GM10248 (cell line): ENCODE measurements at regions not wholly inside any gene's neighbourhood (a gene's known extent, or its start where the extent isn't known, plus 50 kb on each side); places are given as distances from the start of the nearest gene placed in this dataset.

ENCODE experiments used
- CTCF ChIA-PET: fragments of 300-600 bp; sonication (Branson Sonifier 250); formaldehyde crosslinking; extraction: SDS; loops from one replicate; lab custom pipeline; 2021; ENCODE audit warnings: antibody characterized with exemption; lab: Yijun Ruan, JAX
- POLR2A ChIA-PET: fragments of 350-650 bp; sonication (Branson Sonifier 250); formaldehyde crosslinking; extraction: SDS; loops from one replicate; lab custom pipeline; 2020; ENCODE audit warnings: antibody characterized with exemption; lab: Yijun Ruan, JAX
- DNase-seq: peaks from one replicate; pipeline ENCODE4 v3.0.0; 2012; ENCODE audit errors: extremely low spot score
- CTCF ChIP-seq: IDR thresholded peaks from 2 replicates; pipeline ENCODE4 v1.5.1; 2012; ENCODE audit warnings: mild to moderate bottlenecking, low read depth; ENCODE audit errors: extremely low read depth, missing control alignments, control extremely low read depth

GRCh38 chr6:104143757-104144156 is 716.0 kb downstream of the HACE1 start:
- CTCF ChIA-PET: interaction anchor here (0.8 to 1.2 kb wide), 3 partner anchors 10 to 14 kb away, joined by 3 to 4 read pairs (median 3); no protein-coding TSS in a partner anchor
- POLR2A ChIA-PET: no interaction called here
- TF ChIP-seq CTCF: no peak
- DNase-seq: no peak

DNA sequence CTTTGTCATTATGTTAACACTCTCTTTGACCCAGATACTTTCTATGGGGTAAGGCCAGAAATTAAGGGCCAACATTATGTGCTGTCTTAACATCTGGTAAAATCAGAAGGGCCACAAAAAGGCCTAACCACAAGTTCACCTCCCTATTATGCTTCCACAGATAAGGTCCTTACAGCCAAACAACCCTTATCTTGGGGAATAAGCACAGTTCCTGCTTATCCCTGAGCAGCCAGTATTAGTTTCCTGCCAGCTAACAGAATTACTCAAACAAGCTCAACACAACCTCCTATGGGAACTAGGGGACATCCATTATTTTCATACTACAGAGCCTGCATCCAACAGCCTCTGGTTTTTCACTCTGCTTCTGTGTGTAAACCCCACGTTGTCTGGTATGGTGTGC is 724.8 kb downstream of the HACE1 start:
- no peak for DNase-seq
- POLR2A ChIA-PET: no interaction called here
- CTCF ChIA-PET: no interaction called here
- TF ChIP-seq CTCF: no peak

- ChIA-PET CTCF (interaction anchor here (1.2 kb wide), 1 partner anchor 13 kb away, joined by 3 read pairs; no protein-coding TSS in a partner anchor), POLR2A (no interaction called here)
Measured at GRCh38 chr6:104130343-104130742, 729.4 kb downstream of the HACE1 start.

GRCh38 chr6:104126315-104127005 is 733.3 kb downstream of the HACE1 start:
- no peak for DNase-seq
- TF ChIP-seq CTCF: no peak
- POLR2A ChIA-PET: no interaction called here
- CTCF ChIA-PET: no interaction called here

More at GRCh38 chr6:104130343-104130742, 729.4 kb downstream of the HACE1 start:
- no peak for DNase-seq
- TF ChIP-seq CTCF: no peak

- ChIA-PET CTCF (no interaction called here), POLR2A (no interaction called here)
- no peak for DNase-seq
Measured at GRCh38 chr6:104123227-104123626, 736.5 kb downstream of the HACE1 start.

DNA sequence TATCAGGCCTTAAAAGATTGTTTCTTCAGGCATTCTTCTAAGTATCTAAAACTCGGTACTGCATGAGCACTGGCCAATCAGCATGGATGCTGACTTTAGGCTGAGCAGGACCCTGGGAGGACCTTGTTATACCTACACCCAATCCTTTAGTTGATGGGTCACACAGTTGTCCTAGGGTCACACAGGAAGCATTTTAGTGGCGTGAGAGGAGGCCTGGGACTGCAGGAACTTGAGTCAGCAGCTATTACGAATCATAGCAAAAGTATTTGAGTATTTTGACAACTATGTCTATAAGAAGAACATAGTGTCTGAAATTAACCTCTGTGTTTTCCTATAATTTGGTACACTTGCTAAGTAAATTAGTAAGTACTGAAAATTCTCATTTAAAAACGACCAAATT is 741.4 kb downstream of the HACE1 start:
- DNase-seq: no peak
- ChIA-PET POLR2A (no interaction called here), CTCF (no interaction called here)
- TF ChIP-seq CTCF: no peak

More at GRCh38 chr6:104123227-104123626, 736.5 kb downstream of the HACE1 start:
- no peak for TF ChIP-seq CTCF

DNA sequence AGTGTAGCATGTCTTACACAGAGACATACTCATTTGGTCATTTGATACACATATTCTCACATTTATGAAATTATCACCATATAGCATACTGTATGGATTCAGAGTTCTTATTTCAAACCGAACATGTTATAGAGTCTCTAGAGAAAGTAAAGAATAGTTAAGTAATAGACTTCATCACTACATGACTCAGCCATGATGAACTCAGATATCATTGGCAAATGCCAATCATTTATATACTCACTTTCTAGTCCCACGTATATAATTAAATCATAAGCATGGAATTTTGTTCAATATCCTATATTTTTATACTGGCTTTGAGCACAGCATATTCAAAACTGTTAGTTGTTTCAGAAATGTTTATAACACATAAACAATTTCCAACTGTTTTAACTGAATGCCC is 749.9 kb downstream of the HACE1 start:
- POLR2A ChIA-PET: no interaction called here
- CTCF ChIA-PET: no interaction called here
- no peak for TF ChIP-seq CTCF
- DNase-seq: no peak
